ENCODE measurements at regions not wholly inside any gene's neighbourhood (a gene's known extent, or its start where the extent isn't known, plus 50 kb on each side); places are given as distances from the start of the nearest gene placed in this dataset.
"Not testable (repeated sequence)": the region's sequence is repeated elsewhere in the genome, so short reads cannot be mapped to it uniquely, and the experiment has no call there.

GRCh38 chr3:191085091-191085490 is 114.0 kb upstream of the OSTN start:
- 68 to 81% methylated on average over 3 of the region's 3 CpGs for WGBS, 2 donors
- Histone ChIP-seq H3K9me3 (no peaks in the 10 kb centered on the region), H3K4me3 (no peak overlapping the region), H3K4me1 (no peaks in the 10 kb centered on the region), H3K36me3 (no peaks in the 10 kb centered on the region), H3K27me3 (no peaks in the 10 kb centered on the region), H3K27ac (no peak overlapping the region)
- DNase-seq = no peak
- intact Hi-C loops (cut with DNase I) = no loop called here
- FAIRE-seq = no peak
- no peak for ATAC-seq
- no peak for TF ChIP-seq CTCF (IDR thresholded peaks at IDR 0.05)

DNA sequence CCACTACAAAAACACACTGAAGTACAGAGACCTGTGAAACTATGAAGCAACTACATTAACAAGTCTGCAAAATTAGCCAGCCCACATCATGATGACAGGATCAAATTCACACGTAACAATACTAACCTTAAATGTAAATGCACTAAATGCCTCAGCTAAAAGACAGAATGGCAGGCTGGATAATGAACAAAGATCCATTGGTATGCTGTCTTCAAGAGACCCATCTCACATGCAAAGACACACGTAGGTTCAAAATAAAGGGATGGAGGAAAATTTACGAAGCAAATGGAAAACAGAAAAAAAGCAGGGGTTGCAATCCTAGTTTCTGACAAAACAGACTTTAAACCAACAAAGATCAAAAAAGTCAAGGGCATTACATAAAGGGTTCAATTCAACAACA is 120.1 kb upstream of the OSTN start:
- H3K4me1 ChIP-seq; H3K4me3 ChIP-seq; H3K27me3 ChIP-seq; ATAC-seq; H3K36me3 ChIP-seq; FAIRE-seq; H3K27ac ChIP-seq; DNase-seq; H3K9me3 ChIP-seq; intact Hi-C loops (cut with DNase I): not testable (repeated sequence)
- WGBS, 2 donors = 49 to 67% methylated on average over 3 of the region's 3 CpGs

- Histone ChIP-seq H3K4me1 (no peaks in the 10 kb centered on the region), H3K27ac (no peak overlapping the region), H3K9me3 (no peaks in the 10 kb centered on the region), H3K36me3 (no peaks in the 10 kb centered on the region), H3K27me3 (no peaks in the 10 kb centered on the region), H3K4me3 (no peak overlapping the region)
- DNase-seq (no peak), FAIRE-seq (no peak), ATAC-seq (no peak)
- intact Hi-C loops (cut with DNase I) = no loop called here
- WGBS, 2 donors = 44 to 50% methylated on average over 2 of the region's 2 CpGs
- no peak for TF ChIP-seq CTCF (IDR thresholded peaks at IDR 0.05)
These were observed 122.0 kb upstream of the OSTN start for GRCh38 chr3:191076903-191077552.

DNA sequence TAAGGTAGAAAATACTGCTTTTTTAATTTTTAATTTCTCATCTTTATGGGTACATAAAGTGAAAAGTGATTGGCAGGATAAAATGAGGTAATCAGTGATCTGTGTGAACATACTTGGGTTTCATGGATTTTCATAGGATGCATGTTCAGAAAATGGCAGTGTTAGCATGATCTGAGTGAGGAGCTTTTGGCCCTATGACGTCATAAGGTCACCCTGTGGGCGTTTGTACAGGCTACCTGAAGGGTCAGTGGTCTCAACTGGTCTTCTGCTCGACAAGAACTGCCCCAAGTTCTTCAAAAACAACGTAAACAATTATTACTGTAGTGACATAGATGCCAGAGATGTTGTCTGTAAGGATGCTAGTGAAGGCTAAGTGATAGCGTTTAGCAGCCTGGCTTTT is 124.5 kb upstream of the OSTN start:
- intact Hi-C loops (cut with DNase I) = no loop called here
- 42 to 44% methylated on average over 5 of the region's 5 CpGs for WGBS, 2 donors
- Histone ChIP-seq H3K27ac (no peak overlapping the region), H3K27me3 (no peaks in the 10 kb centered on the region), H3K9me3 (no peaks in the 10 kb centered on the region), H3K4me3 (no peak overlapping the region), H3K4me1 (no peaks in the 10 kb centered on the region), H3K36me3 (no peaks in the 10 kb centered on the region)
- DNase-seq (no peak), FAIRE-seq (no peak), ATAC-seq (no peak)
- no peak for TF ChIP-seq CTCF (IDR thresholded peaks at IDR 0.05)

GRCh38 chr3:191070762-191071403 is 128.2 kb upstream of the OSTN start:
- intact Hi-C loops (cut with DNase I) = no loop called here
- H3K36me3 ChIP-seq = no peaks in the 10 kb centered on the region
- no peak overlapping the region for H3K27ac ChIP-seq
- TF ChIP-seq CTCF (IDR thresholded peaks at IDR 0.05) = no peak
- no peaks in the 10 kb centered on the region for H3K9me3 ChIP-seq
- H3K27me3 ChIP-seq = no peaks in the 10 kb centered on the region
- H3K4me1 ChIP-seq = no peaks in the 10 kb centered on the region
- DNase-seq (no peak), FAIRE-seq (no peak), ATAC-seq (no peak)
- 50 to 62% methylated on average over 4 of the region's 4 CpGs for WGBS, 2 donors
- H3K4me3 ChIP-seq = no peak overlapping the region

All from pancreas (tissue), 10 donors.